ENCODE measurements at regions not wholly inside any gene's neighbourhood (a gene's known extent, or its start where the extent isn't known, plus 50 kb on each side); places are given as distances from the start of the nearest gene placed in this dataset.

DNA sequence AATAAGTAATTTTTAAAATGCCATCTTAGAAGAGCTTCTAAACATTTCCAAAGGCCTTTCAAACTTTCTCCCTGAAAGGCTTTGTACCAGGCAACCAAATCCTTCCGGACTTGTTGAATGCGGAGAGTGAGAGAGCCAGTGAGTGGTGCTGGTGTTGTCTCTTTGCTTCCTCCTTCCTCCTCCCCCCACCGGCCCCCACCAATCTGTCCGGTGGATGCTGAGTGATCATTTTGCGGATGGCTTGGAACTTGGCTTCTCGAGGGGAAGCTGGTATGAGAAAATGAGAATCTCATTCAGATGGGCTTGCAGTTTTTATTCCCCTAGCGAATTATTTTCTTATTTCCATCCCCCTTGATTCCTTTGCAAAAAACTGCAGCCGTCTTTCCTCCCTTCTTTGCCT is 97.3 kb downstream of the ANKRD60 start:
- TF ChIP-seq EGR1 (IDR thresholded peaks at IDR 0.05; ENCODE audit: borderline replicate concordance, low read depth, low read length) (no peak), POU5F1 (IDR thresholded peaks at IDR 0.05; ENCODE audit: low read depth, low read length) (no peak), CTBP2 (IDR thresholded peaks at IDR 0.05; ENCODE audit: borderline replicate concordance, insufficient read depth, insufficient read length, low read length) (no peak), CEBPB (IDR thresholded peaks at IDR 0.05; ENCODE audit: low read depth, low read length) (no peak), TBP (IDR thresholded peaks at IDR 0.05; ENCODE audit: low read depth, low read length) (no peak)
- TF ChIP-seq, protein P1, sequence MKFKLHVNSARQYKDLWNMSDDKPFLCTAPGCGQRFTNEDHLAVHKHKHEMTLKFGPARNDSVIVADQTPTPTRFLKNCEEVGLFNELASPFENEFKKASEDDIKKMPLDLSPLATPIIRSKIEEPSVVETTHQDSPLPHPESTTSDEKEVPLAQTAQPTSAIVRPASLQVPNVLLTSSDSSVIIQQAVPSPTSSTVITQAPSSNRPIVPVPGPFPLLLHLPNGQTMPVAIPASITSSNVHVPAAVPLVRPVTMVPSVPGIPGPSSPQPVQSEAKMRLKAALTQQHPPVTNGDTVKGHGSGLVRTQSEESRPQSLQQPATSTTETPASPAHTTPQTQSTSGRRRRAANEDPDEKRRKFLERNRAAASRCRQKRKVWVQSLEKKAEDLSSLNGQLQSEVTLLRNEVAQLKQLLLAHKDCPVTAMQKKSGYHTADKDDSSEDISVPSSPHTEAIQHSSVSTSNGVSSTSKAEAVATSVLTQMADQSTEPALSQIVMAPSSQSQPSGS (IDR thresholded peaks at IDR 0.05; ENCODE audit: low read length) = no peak
- TF ChIP-seq, protein P2, sequence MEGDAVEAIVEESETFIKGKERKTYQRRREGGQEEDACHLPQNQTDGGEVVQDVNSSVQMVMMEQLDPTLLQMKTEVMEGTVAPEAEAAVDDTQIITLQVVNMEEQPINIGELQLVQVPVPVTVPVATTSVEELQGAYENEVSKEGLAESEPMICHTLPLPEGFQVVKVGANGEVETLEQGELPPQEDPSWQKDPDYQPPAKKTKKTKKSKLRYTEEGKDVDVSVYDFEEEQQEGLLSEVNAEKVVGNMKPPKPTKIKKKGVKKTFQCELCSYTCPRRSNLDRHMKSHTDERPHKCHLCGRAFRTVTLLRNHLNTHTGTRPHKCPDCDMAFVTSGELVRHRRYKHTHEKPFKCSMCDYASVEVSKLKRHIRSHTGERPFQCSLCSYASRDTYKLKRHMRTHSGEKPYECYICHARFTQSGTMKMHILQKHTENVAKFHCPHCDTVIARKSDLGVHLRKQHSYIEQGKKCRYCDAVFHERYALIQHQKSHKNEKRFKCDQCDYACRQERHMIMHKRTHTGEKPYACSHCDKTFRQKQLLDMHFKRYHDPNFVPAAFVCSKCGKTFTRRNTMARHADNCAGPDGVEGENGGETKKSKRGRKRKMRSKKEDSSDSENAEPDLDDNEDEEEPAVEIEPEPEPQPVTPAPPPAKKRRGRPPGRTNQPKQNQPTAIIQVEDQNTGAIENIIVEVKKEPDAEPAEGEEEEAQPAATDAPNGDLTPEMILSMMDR (IDR thresholded peaks at IDR 0.05; ENCODE audit: control extremely low read depth in 1 of 3, insufficient read depth in 1 of 3, low read depth in 1 of 3, low read length in 3 of 3) = no peak

Measured in H1 (cell line).